Small intestine (tissue), 7 donors: ENCODE measurements at regions not wholly inside any gene's neighbourhood (a gene's known extent, or its start where the extent isn't known, plus 50 kb on each side); places are given as distances from the start of the nearest gene placed in this dataset.

Source experiments
- DNase-seq, 2 donors: peaks; one replicate each; pipeline versions ENCODE4 v3.0.0 to v3.0.0-alpha.2; 2013
- FAIRE-seq: peaks from 2 replicates; lab custom pipeline; 2012; peaks lifted over from hg19 to GRCh38; lab: Jason Lieb, UNC
- H3K27ac ChIP-seq, 3 donors: one replicate each; pipeline ENCODE4 v1.5.1; 2013; ENCODE audit warnings: low read length in 2 of 3, mild to moderate bottlenecking in 2 of 3, control low read depth in 1 of 3, inconsistent platforms in 1 of 3, low read depth in 1 of 3, moderate library complexity in 1 of 3
- H3K27me3 ChIP-seq, 3 donors: one replicate each; pipeline ENCODE4 v1.6.1; 2013; ENCODE audit warnings: low read length in 3 of 3, inconsistent platforms in 1 of 3; ENCODE audit not compliant: control insufficient read depth in 3 of 3, insufficient read depth in 3 of 3
- H3K36me3 ChIP-seq, 3 donors: one replicate each; pipeline ENCODE4 v1.6.1; 2013; ENCODE audit warnings: low read length in 3 of 3, inconsistent platforms in 1 of 3, low read depth in 1 of 3, mild to moderate bottlenecking in 1 of 3, moderate library complexity in 1 of 3; ENCODE audit not compliant: control insufficient read depth in 3 of 3, insufficient read depth in 2 of 3
- H3K4me1 ChIP-seq, 3 donors: one replicate each; pipeline ENCODE4 v1.6.1; 2013; ENCODE audit warnings: low read length in 2 of 3, inconsistent platforms in 1 of 3, low read depth in 1 of 3, mild to moderate bottlenecking in 1 of 3, moderate library complexity in 1 of 3; ENCODE audit not compliant: control insufficient read depth in 3 of 3, insufficient read depth in 2 of 3
- H3K4me3 ChIP-seq, 3 donors: one replicate each; pipeline ENCODE4 v1.5.1; 2013; ENCODE audit warnings: low read length in 3 of 3, control low read depth in 1 of 3, inconsistent platforms in 1 of 3, low read depth in 1 of 3, mild to moderate bottlenecking in 1 of 3, moderate library complexity in 1 of 3
- H3K9me3 ChIP-seq, 2 donors: one replicate each; pipeline ENCODE4 v1.6.1; 2013; ENCODE audit warnings: low read depth in 1 of 2, low read length in 1 of 2; ENCODE audit not compliant: control insufficient read depth in 2 of 2, insufficient read depth in 1 of 2
- WGBS, 3 donors: extraction: QIAGEN DNeasy Blood & Tissue Kit; methylation state at CpG; one replicate each; pipeline ENCODE4 v1.1.7; 2013; 5-methylcytosine and 5-hydroxymethylcytosine counted together
- donor health status: healthy with polysubstance abuse.
- donor health status: control.
- donor health status: control.
- donor health status: Bipolar disorder and iron deficiency.
- donor health status: healthy.

GRCh38 chr20:19067986-19068385, 144.5 kb upstream of the SLC24A3 start:
- DNase-seq (no peak), FAIRE-seq (no peak)
- WGBS, 3 donors: 68 to 100% (median 95%) methylated on average over 1 of the region's 1 CpG
- Histone ChIP-seq H3K4me1 (no peaks in the 10 kb centered on the region), H3K27ac (no peak overlapping the region), H3K27me3 (no peaks in the 10 kb centered on the region), H3K9me3 (peaks cover 0 to 25% of the 10 kb centered on the region in 2 donors), H3K4me3 (no peak overlapping the region), H3K36me3 (no peaks in the 10 kb centered on the region)

GRCh38 chr20:19070026-19070425, 142.4 kb upstream of the SLC24A3 start:
- DNase-seq (no peak), FAIRE-seq (no peak)
- Histone ChIP-seq H3K4me1 (no peaks in the 10 kb centered on the region), H3K36me3 (no peaks in the 10 kb centered on the region), H3K4me3 (no peak overlapping the region), H3K9me3 (peaks cover 0 to 17% of the 10 kb centered on the region in 2 donors), H3K27ac (no peak overlapping the region), H3K27me3 (no peaks in the 10 kb centered on the region)
- 86 to 88% (median 87%) methylated on average over 6 of the region's 6 CpGs for WGBS, 3 donors

GRCh38 chr20:19070681-19071445, 141.6 kb upstream of the SLC24A3 start:
- no peak overlapping the region for H3K4me3 ChIP-seq
- peaks cover 0 to 12% of the 10 kb centered on the region in 2 donors for H3K9me3 ChIP-seq
- no peak for FAIRE-seq
- no peaks in the 10 kb centered on the region for H3K36me3 ChIP-seq
- no peak overlapping the region for H3K27ac ChIP-seq
- H3K27me3 ChIP-seq: no peaks in the 10 kb centered on the region
- no peak for DNase-seq
- WGBS, 3 donors: 71 to 80% (median 76%) methylated on average over 3 of the region's 3 CpGs
- H3K4me1 ChIP-seq: no peaks in the 10 kb centered on the region

- Histone ChIP-seq H3K4me1 (no peaks in the 10 kb centered on the region), H3K9me3 (peaks cover 0 to 7% of the 10 kb centered on the region in 2 donors), H3K27me3 (no peaks in the 10 kb centered on the region), H3K4me3 (no peak overlapping the region), H3K36me3 (no peaks in the 10 kb centered on the region), H3K27ac (no peak overlapping the region)
- WGBS, 3 donors: 78 to 81% (median 79%) methylated on average over 3 of the region's 3 CpGs
- no peak for DNase-seq
- no peak for FAIRE-seq
Measured at GRCh38 chr20:19071446-19071725, 141.1 kb upstream of the SLC24A3 start.

GRCh38 chr20:19071902-19072498, 140.4 kb upstream of the SLC24A3 start:
- no peak for FAIRE-seq
- H3K4me1 ChIP-seq: no peaks in the 10 kb centered on the region
- WGBS, 3 donors: 75 to 84% (median 81%) methylated on average over 2 of the region's 2 CpGs
- no peak for DNase-seq
- H3K27me3 ChIP-seq: no peaks in the 10 kb centered on the region
- H3K9me3 ChIP-seq: peaks cover 0 to 1% of the 10 kb centered on the region in 2 donors
- no peaks in the 10 kb centered on the region for H3K36me3 ChIP-seq
- H3K4me3 ChIP-seq: no peak overlapping the region
- no peak overlapping the region for H3K27ac ChIP-seq

GRCh38 chr20:19072988-19073387, 139.5 kb upstream of the SLC24A3 start:
- Histone ChIP-seq H3K27me3 (no peaks in the 10 kb centered on the region), H3K4me1 (no peaks in the 10 kb centered on the region), H3K4me3 (no peak overlapping the region), H3K36me3 (no peaks in the 10 kb centered on the region), H3K9me3 (no peaks in the 10 kb centered on the region), H3K27ac (no peak overlapping the region)
- 79 to 92% (median 90%) methylated on average over 5 of the region's 5 CpGs for WGBS, 3 donors
- no peak for DNase-seq
- FAIRE-seq: no peak

- 48 to 66% (median 60%) methylated on average over 2 of the region's 2 CpGs for WGBS, 3 donors
Measured at GRCh38 chr20:19073584-19074218, 138.7 kb upstream of the SLC24A3 start.

GRCh38 chr20:19074356-19074755, 138.1 kb upstream of the SLC24A3 start:
- Histone ChIP-seq H3K4me3 (no peak overlapping the region), H3K27ac (no peak overlapping the region), H3K27me3 (no peaks in the 10 kb centered on the region), H3K36me3 (no peaks in the 10 kb centered on the region), H3K9me3 (no peaks in the 10 kb centered on the region), H3K4me1 (no peaks in the 10 kb centered on the region)
- FAIRE-seq (no peak), DNase-seq (no peak)
- 50 to 77% (median 68%) methylated on average over 1 of the region's 1 CpG for WGBS, 3 donors

More at GRCh38 chr20:19073584-19074218, 138.7 kb upstream of the SLC24A3 start:
- FAIRE-seq (no peak), DNase-seq (peak; percentile 14 to 33)
- Histone ChIP-seq H3K27me3 (no peaks in the 10 kb centered on the region), H3K4me1 (no peaks in the 10 kb centered on the region), H3K4me3 (no peak overlapping the region), H3K9me3 (no peaks in the 10 kb centered on the region), H3K27ac (no peak overlapping the region), H3K36me3 (no peaks in the 10 kb centered on the region)
